Liver (tissue), 8 donors: ENCODE measurements at regions not wholly inside any gene's neighbourhood (a gene's known extent, or its start where the extent isn't known, plus 50 kb on each side); places are given as distances from the start of the nearest gene placed in this dataset.
A peak's percentile ranks its signal among the peaks of the same experiment; 100 is the strongest.

Source experiments
- DNase-seq: peaks from one replicate; pipeline ENCODE4 v3.0.0-alpha.2; 2017; ENCODE audit warnings: low spot score
- H3K27ac ChIP-seq, 2 donors: one replicate each; pipeline ENCODE4 v1.7.0; 2013; ENCODE audit warnings: inconsistent platforms in 2 of 2, low read length in 2 of 2, control low read depth in 1 of 2, low read depth in 1 of 2, mild to moderate bottlenecking in 1 of 2
- H3K27me3 ChIP-seq, 4 donors: one replicate each; pipeline versions ENCODE4 v1.6.1 to v1.7.0; 2013; ENCODE audit warnings: low read length in 3 of 4, inconsistent platforms in 1 of 4, mild to moderate bottlenecking in 1 of 4, moderate library complexity in 1 of 4; ENCODE audit not compliant: control insufficient read depth in 4 of 4, insufficient read depth in 4 of 4
- H3K36me3 ChIP-seq, 4 donors: one replicate each; pipeline versions ENCODE4 v1.6.1 to v1.7.0; 2013; ENCODE audit warnings: low read length in 3 of 4, mild to moderate bottlenecking in 3 of 4, low read depth in 1 of 4, moderate library complexity in 1 of 4; ENCODE audit not compliant: control insufficient read depth in 4 of 4, insufficient read depth in 3 of 4
- H3K4me1 ChIP-seq, 4 donors: one replicate each; pipeline versions ENCODE4 v1.6.1 to v1.7.0; 2013; ENCODE audit warnings: low read length in 3 of 4, mild to moderate bottlenecking in 3 of 4, moderate library complexity in 1 of 4; ENCODE audit not compliant: control insufficient read depth in 4 of 4, insufficient read depth in 4 of 4
- H3K4me3 ChIP-seq, 3 donors: one replicate each; pipeline versions ENCODE4 v1.6.1 to v1.7.0; 2013; ENCODE audit warnings: low read length in 3 of 3, control low read depth in 1 of 3, low read depth in 1 of 3, mild to moderate bottlenecking in 1 of 3
- H3K9ac ChIP-seq, 2 donors: one replicate each; pipeline ENCODE4 v1.7.0; 2013; ENCODE audit warnings: low read length in 2 of 2, mild to moderate bottlenecking in 2 of 2, moderate library complexity in 2 of 2, control low read depth in 1 of 2, low read depth in 1 of 2
- H3K9me3 ChIP-seq, 4 donors: one replicate each; pipeline versions ENCODE4 v1.6.1 to v1.7.0; 2013; ENCODE audit warnings: low read length in 3 of 4; ENCODE audit not compliant: control insufficient read depth in 4 of 4
- EGR1 ChIP-seq, 2 donors: IDR thresholded peaks; 2 replicates each; pipeline ENCODE4 v1.6.1; 2016 to 2018; ENCODE audit warnings: antibody characterized with exemption in 2 of 2, low read depth in 2 of 2
- FOXA1 ChIP-seq: IDR thresholded peaks from 2 replicates; pipeline ENCODE4 v1.6.1; 2016; ENCODE audit warnings: antibody characterized with exemption
- FOXA2 ChIP-seq: IDR thresholded peaks from 2 replicates; pipeline ENCODE4 v1.6.1; 2016; ENCODE audit warnings: antibody characterized with exemption
- GABPA ChIP-seq, 2 donors: IDR thresholded peaks in 1 of 2; conservative IDR thresholded peaks in 1 of 2; 2 replicates each; pipeline ENCODE4 v1.6.1; 2016; ENCODE audit warnings: antibody characterized with exemption in 2 of 2, mild to moderate bottlenecking in 1 of 2, moderate library complexity in 1 of 2
- HNF4A ChIP-seq, 2 donors: conservative IDR thresholded peaks; 2 replicates each; pipeline ENCODE4 v1.6.1; 2016; ENCODE audit warnings: antibody characterized with exemption in 2 of 2, mild to moderate bottlenecking in 2 of 2
- HNF4G ChIP-seq: IDR thresholded peaks from 2 replicates; pipeline ENCODE4 v1.6.1; 2016; ENCODE audit warnings: antibody characterized with exemption
- JUND ChIP-seq, 2 donors: IDR thresholded peaks; 2 replicates each; pipeline ENCODE4 v1.6.1; 2016; ENCODE audit warnings: antibody characterized with exemption in 2 of 2
- MAX ChIP-seq: IDR thresholded peaks from 2 replicates; pipeline ENCODE4 v1.6.1; 2016; ENCODE audit warnings: antibody characterized with exemption
- NR2F2 ChIP-seq: IDR thresholded peaks from 2 replicates; pipeline ENCODE4 v1.6.1; 2016; ENCODE audit warnings: antibody characterized with exemption
- RAD21 ChIP-seq, 2 donors: IDR thresholded peaks; 2 replicates each; pipeline ENCODE4 v1.6.1; 2016; ENCODE audit warnings: antibody characterized with exemption in 2 of 2, mild to moderate bottlenecking in 2 of 2
- REST ChIP-seq: IDR thresholded peaks from 2 replicates; pipeline ENCODE4 v1.6.1; 2016; ENCODE audit warnings: antibody characterized with exemption, mild to moderate bottlenecking
- RXRA ChIP-seq, 2 donors: IDR thresholded peaks; 2 replicates each; pipeline ENCODE4 v1.6.1; 2017 to 2018; ENCODE audit warnings: antibody characterized with exemption in 2 of 2, mild to moderate bottlenecking in 1 of 2
- SP1 ChIP-seq: IDR thresholded peaks from 2 replicates; pipeline ENCODE4 v1.6.1; 2018; ENCODE audit warnings: antibody characterized with exemption, mild to moderate bottlenecking
- TAF1 ChIP-seq: conservative IDR thresholded peaks from 2 replicates; pipeline ENCODE4 v1.6.1; 2016; ENCODE audit warnings: antibody characterized with exemption, mild to moderate bottlenecking
- YY1 ChIP-seq: IDR thresholded peaks from 2 replicates; pipeline ENCODE4 v1.6.1; 2016; ENCODE audit warnings: antibody characterized with exemption, mild to moderate bottlenecking
- WGBS: extraction: QIAGEN DNeasy Blood & Tissue Kit; methylation state at CpG from one replicate; pipeline ENCODE4 v1.1.7; 2013; 5-methylcytosine and 5-hydroxymethylcytosine counted together
- TF ChIP-seq, protein P1 (sequence below): fragments of 150-350 bp; IDR thresholded peaks from 2 replicates; pipeline ENCODE4 v1.5.1; 2017; ENCODE audit warnings: improper control_type of control experiment, low read depth, low read length; ENCODE audit not compliant: missing input control
- TF ChIP-seq, protein P2 (sequence below): IDR thresholded peaks from 2 replicates; pipeline ENCODE4 v1.6.1; 2016; ENCODE audit warnings: antibody characterized with exemption
- TF ChIP-seq, protein P3 (sequence below): IDR thresholded peaks from 2 replicates; pipeline ENCODE4 v1.6.1; 2016; ENCODE audit warnings: antibody characterized with exemption
- donor health status: healthy.
- donor health status: healthy.
- donor health status: healthy.
- donor health status: healthy.
- donor health status: healthy.

GRCh38 chr9:23582836-23583235 lies 243.2 kb downstream of the ELAVL2 start:
- Histone ChIP-seq H3K27me3 (no peaks in the 10 kb centered on the region), H3K36me3 (no peaks in the 10 kb centered on the region), H3K4me3 (no peak overlapping the region), H3K9me3 (peaks cover 0 to 2% (median 0%) of the 10 kb centered on the region in 4 donors), H3K27ac (no peak overlapping the region), H3K9ac (no peak overlapping the region), H3K4me1 (no peaks in the 10 kb centered on the region)
- WGBS, result 88% methylated on average over 4 of the region's 4 CpGs
- no peak for TF ChIP-seq EGR1 (IDR thresholded peaks at IDR 0.05; ENCODE audit: low read depth in 2 of 2)
- TF ChIP-seq HNF4A (conservative IDR thresholded peaks at IDR 0.05), result peak in 1 of 2 donors; percentile 6
- no peak for TF ChIP-seq SP1
- DNase-seq, result no peak

GRCh38 chr9:23586906-23587305 lies 239.1 kb downstream of the ELAVL2 start:
- Histone ChIP-seq H3K36me3 (no peaks in the 10 kb centered on the region), H3K4me1 (no peaks in the 10 kb centered on the region), H3K9ac (no peak overlapping the region), H3K9me3 (peaks cover 0 to 2% (median 0%) of the 10 kb centered on the region in 4 donors), H3K27ac (no peak overlapping the region), H3K4me3 (no peak overlapping the region), H3K27me3 (no peaks in the 10 kb centered on the region)
- TF ChIP-seq RAD21 (IDR thresholded peaks at IDR 0.05) (no peak), YY1 (no peak), EGR1 (IDR thresholded peaks at IDR 0.05; ENCODE audit: low read depth in 2 of 2) (no peak), HNF4G (no peak), REST (no peak), MAX (no peak), FOXA1 (no peak), FOXA2 (no peak), GABPA (IDR thresholded peaks at IDR 0.05 in 1 of 2, conservative IDR thresholded peaks at IDR 0.05 in 1 of 2) (no peak), NR2F2 (no peak), JUND (IDR thresholded peaks at IDR 0.05) (no peak), HNF4A (conservative IDR thresholded peaks at IDR 0.05) (no peak), SP1 (no peak), RXRA (IDR thresholded peaks at IDR 0.05) (no peak), TAF1 (no peak)
- TF ChIP-seq, protein P1, sequence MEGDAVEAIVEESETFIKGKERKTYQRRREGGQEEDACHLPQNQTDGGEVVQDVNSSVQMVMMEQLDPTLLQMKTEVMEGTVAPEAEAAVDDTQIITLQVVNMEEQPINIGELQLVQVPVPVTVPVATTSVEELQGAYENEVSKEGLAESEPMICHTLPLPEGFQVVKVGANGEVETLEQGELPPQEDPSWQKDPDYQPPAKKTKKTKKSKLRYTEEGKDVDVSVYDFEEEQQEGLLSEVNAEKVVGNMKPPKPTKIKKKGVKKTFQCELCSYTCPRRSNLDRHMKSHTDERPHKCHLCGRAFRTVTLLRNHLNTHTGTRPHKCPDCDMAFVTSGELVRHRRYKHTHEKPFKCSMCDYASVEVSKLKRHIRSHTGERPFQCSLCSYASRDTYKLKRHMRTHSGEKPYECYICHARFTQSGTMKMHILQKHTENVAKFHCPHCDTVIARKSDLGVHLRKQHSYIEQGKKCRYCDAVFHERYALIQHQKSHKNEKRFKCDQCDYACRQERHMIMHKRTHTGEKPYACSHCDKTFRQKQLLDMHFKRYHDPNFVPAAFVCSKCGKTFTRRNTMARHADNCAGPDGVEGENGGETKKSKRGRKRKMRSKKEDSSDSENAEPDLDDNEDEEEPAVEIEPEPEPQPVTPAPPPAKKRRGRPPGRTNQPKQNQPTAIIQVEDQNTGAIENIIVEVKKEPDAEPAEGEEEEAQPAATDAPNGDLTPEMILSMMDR, result no peak
- TF ChIP-seq, protein P2, sequence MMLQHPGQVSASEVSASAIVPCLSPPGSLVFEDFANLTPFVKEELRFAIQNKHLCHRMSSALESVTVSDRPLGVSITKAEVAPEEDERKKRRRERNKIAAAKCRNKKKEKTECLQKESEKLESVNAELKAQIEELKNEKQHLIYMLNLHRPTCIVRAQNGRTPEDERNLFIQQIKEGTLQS, result no peak
- TF ChIP-seq, protein P3, sequence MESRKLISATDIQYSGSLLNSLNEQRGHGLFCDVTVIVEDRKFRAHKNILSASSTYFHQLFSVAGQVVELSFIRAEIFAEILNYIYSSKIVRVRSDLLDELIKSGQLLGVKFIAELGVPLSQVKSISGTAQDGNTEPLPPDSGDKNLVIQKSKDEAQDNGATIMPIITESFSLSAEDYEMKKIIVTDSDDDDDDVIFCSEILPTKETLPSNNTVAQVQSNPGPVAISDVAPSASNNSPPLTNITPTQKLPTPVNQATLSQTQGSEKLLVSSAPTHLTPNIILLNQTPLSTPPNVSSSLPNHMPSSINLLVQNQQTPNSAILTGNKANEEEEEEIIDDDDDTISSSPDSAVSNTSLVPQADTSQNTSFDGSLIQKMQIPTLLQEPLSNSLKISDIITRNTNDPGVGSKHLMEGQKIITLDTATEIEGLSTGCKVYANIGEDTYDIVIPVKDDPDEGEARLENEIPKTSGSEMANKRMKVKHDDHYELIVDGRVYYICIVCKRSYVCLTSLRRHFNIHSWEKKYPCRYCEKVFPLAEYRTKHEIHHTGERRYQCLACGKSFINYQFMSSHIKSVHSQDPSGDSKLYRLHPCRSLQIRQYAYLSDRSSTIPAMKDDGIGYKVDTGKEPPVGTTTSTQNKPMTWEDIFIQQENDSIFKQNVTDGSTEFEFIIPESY, result no peak
- WGBS, result 92% methylated on average over 1 of the region's 1 CpG
- DNase-seq, result no peak
